Retinal pigment epithelial cell (primary cell): ENCODE measurements at regions not wholly inside any gene's neighbourhood (a gene's known extent, or its start where the extent isn't known, plus 50 kb on each side); places are given as distances from the start of the nearest gene placed in this dataset.

Experiments
- DNase-seq: peaks from one replicate; pipeline ENCODE4 v3.0.0-alpha.2; 2010; ENCODE audit warnings: low read depth
- H3K4me3 ChIP-seq: 2 replicates; pipeline ENCODE4 v1.5.1; 2011; ENCODE audit warnings: mild to moderate bottlenecking, low read length, control low read depth, moderate library complexity
- TF ChIP-seq, protein P1 (sequence below): conservative IDR thresholded peaks from 2 replicates; pipeline ENCODE4 v1.5.1; 2011; ENCODE audit warnings: low read depth, low read length, control low read depth, inconsistent platforms

DNA sequence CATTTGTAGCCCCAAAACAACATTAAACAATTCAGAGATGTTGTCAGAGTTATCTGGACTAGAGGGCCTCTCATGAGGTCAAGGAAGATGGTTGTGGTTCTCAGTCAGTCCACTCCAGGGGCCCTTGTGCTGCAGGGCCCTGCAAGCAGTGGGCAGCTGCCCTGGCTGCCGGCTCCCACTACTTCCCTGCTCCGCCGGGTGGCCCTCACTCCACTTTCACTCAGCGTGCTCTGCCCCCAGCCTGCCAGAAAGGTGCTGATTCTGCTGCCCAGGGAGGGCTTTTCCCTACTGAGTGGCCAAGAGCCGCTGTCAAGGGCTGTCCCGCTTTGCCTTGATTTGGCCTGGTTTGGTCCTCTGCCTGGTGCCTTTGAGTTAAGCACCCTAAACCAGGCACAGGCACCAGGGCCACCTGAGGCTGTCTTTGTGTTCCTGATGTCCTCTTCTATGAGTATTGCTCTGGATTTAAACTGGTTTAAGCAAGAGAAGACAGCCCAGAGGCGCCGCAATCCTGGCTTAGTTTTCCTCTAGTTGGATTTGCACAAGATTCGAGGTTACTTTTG, 117.2 kb downstream of the GADD45G start:
- H3K4me3 ChIP-seq = no peak overlapping the region
- DNase-seq = no peak
- TF ChIP-seq, protein P1, sequence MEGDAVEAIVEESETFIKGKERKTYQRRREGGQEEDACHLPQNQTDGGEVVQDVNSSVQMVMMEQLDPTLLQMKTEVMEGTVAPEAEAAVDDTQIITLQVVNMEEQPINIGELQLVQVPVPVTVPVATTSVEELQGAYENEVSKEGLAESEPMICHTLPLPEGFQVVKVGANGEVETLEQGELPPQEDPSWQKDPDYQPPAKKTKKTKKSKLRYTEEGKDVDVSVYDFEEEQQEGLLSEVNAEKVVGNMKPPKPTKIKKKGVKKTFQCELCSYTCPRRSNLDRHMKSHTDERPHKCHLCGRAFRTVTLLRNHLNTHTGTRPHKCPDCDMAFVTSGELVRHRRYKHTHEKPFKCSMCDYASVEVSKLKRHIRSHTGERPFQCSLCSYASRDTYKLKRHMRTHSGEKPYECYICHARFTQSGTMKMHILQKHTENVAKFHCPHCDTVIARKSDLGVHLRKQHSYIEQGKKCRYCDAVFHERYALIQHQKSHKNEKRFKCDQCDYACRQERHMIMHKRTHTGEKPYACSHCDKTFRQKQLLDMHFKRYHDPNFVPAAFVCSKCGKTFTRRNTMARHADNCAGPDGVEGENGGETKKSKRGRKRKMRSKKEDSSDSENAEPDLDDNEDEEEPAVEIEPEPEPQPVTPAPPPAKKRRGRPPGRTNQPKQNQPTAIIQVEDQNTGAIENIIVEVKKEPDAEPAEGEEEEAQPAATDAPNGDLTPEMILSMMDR = no peak

DNA sequence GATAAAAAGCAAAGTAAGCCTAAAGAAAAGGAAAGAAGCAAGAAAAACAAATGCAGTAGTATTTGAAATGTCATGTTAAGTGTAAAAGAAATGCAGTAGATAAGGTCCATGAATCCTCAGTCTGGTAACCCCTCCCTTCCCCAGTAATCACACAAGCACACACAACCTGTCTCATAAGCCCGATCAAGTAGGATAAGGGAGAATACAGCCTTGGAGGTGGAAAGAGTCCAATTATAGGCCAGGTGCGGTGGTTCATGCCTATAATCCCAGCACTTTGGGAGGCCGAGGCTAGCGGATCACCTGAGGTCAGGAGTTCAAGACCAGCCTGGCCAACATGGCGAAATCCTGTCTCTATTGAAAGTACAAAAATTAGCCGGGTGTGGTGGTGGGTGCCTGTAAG, 117.9 kb downstream of the GADD45G start:
- DNase-seq = no peak
- TF ChIP-seq, protein P1 = no peak
- H3K4me3 ChIP-seq = no peak overlapping the region

DNA sequence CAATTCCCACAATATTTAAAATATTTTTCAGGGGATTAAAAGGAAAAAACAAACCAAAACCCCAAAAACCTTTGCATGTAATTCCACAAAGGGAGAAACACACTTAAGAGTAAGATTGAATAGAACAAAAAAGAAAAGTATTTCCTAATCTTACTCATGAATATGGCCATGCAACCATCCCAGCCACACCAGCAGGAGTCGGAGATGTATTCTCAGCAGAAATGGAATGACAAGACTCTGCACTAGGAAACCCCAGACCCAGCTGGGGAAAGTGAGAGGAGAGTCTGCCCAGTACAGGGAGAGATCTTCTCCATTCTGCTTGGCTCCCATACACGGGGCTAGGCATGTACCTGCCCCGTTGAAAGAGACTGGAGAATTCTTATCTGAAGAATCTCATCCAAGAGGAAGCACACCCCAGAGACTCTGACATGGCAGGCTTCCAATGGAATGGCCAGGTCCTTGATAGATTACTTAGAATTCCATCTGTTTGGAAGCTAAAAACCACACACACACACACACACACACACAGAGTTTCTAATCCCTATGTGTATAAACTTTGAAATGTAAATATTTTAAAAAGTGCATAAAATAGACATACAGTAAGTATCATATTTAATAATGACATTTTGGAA, 118.8 kb downstream of the GADD45G start:
- TF ChIP-seq, protein P1 = no peak
- DNase-seq = no peak
- H3K4me3 ChIP-seq = no peak overlapping the region

DNA sequence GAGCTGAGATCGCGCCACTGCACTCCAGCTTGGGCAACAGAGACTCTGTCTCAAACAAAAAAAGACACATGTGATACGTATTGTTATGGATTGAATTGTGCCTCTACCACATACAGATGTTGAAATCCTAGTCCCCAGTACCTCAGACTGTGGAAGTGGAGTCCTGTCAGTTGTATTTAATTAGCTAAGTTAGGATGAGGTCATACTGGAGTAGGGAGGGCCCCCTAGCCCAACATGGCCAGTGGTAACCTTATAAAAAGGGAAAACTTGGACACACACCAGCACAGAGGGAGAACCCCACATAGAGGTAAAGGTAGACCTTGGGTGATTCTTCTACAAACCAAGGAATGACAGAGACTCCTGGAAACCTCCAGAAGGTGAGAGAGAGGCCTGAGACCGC, 119.8 kb downstream of the GADD45G start:
- TF ChIP-seq, protein P1 = no peak
- no peak for DNase-seq
- no peak overlapping the region for H3K4me3 ChIP-seq

DNA sequence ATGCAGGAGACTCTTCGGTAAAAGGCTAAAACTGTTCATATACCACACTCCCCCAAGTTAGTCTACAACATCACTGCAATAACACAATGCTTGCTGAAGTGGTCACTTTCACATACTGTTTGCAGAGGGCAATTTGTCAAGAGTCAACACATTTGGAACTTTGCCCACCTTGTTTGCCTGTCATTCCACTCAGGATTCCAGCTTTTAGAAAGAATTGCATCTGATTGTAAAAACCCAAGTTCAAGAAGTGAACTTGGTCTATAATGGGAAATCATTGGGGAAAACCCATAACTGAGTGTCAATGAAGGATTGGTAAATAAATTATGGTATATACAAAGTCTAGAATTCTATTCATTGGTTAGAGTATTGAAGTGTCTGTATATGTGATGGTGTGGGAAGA, 120.5 kb downstream of the GADD45G start:
- no peak overlapping the region for H3K4me3 ChIP-seq
- DNase-seq = no peak
- TF ChIP-seq, protein P1 = no peak

DNA sequence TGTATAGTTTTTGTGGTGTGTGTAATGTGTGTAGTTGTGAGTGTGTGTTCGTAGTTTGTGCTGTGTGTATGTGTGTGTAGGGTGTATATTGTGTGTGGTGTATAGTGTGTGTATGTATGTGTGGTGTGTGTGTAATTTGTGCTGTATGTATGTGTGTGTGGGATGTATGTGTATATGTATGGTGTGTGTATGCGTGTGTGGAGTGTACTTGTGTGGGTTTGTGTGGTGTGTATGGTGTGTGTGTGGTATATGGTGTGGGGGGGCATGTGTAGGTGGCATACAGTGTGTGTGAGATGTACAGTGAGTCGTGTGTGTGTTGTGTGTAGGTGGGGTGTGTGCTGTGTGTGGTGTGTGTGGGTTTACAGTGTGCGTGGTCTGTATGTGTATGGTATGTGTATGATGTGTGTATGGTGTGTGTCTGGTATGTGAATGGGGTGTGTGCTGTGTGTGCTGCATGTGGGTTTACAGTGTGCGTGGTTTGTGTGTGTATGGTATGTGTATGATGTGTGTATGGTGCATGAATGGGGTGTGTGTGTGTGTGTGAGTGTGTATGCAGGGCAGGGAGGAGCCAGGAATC, 125.2 kb downstream of the GADD45G start:
- TF ChIP-seq, protein P1 = no peak
- no peak overlapping the region for H3K4me3 ChIP-seq
- DNase-seq = no peak

DNA sequence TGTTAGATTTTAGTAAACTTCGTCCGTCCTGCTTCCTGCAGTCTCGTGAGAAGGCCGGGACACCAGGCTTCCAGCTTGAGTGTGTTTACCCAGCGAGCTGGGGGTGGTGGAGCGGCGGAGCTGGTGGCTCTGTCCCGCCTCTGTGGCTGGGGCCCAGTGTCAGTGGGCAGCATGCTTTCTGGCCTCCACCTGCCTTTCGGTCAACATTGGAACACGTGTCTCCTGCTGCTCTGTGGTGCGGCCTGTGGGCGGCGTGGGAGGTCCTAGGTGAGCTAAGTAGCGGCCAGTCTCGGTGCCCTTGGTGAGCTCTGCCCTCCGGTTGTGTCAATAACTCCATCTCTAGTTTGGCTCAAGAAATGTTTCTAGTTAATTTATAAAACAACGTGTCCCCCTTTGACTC, 125.9 kb downstream of the GADD45G start:
- DNase-seq = no peak
- H3K4me3 ChIP-seq = no peak overlapping the region
- TF ChIP-seq, protein P1 = no peak
